ENCODE measurements at regions not wholly inside any gene's neighbourhood (a gene's known extent, or its start where the extent isn't known, plus 50 kb on each side); places are given as distances from the start of the nearest gene placed in this dataset.

DNA sequence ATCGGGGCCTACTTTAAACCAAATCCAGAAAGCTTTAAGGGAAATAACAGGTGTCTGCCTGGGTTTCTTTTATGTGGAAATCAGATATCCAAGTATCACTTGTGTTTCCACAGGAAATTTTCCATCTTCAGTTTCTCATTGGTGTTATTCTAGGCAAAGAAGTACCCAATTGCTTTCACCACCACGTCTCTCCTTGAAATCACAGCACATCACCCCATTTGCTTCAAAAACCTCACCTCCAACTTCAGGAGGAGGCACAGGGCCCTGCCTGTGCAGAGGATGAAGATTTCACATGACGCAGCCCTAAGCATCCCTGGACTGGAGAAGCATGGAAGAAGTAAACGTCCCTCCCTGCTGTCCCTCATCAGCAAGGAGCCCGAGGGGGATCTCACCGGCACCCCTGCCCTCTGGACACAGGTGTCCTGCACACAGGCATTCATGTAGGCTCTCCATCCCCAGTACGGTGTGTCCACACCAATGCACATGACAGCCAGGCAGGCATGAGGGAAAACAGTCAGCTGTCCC lies 182.3 kb downstream of the TBXT start:
- no peak overlapping the region for H3K9ac ChIP-seq (ENCODE audit: insufficient read depth, low read depth, low read length)
- H3K79me2 ChIP-seq (ENCODE audit: insufficient read depth, low read length), result no peaks in the 10 kb centered on the region
- H3K4me3 ChIP-seq (replicated peaks in 1 of 3; ENCODE audit: insufficient read depth in 1 of 3, low read depth in 2 of 3, low read length in 3 of 3), result no peak overlapping the region
- H4K20me1 ChIP-seq (ENCODE audit: insufficient read depth, low read length), result no peaks in the 10 kb centered on the region
- CTCF ChIA-PET (ENCODE audit: low intra/inter-chr PET ratio, low total read pairs), result no interaction called here
- no peak for FAIRE-seq
- H3K27ac ChIP-seq (ENCODE audit: extremely low read length, insufficient read depth, low read length), result no peak overlapping the region
- POLR2A ChIA-PET, result no interaction called here
- peaks cover 6 to 53% of the 10 kb centered on the region in 2 experiments for H3K27me3 ChIP-seq (ENCODE audit: control insufficient read depth in 1 of 2, insufficient read depth in 2 of 2, low read length in 2 of 2)
- no peaks in the 10 kb centered on the region for H3K36me3 ChIP-seq (replicated peaks in 1 of 2; ENCODE audit: control insufficient read depth in 1 of 2, insufficient read depth in 2 of 2, low read length in 2 of 2)
- WGBS (ENCODE audit: low lambda C conversion rate), result 5% methylated on average over 7 of the region's 7 CpGs
- ATAC-seq, result no peak
- H3K4me2 ChIP-seq (ENCODE audit: low read depth, low read length), result no peak overlapping the region
- TF ChIP-seq AGO2 (optimal IDR thresholded peaks at IDR 0.05; ENCODE audit: low read depth, low read length) (no peak), ZMYM3 (CRISPR knock-in tag; IDR thresholded peaks at IDR 0.05) (no peak), THAP7 (CRISPR knock-in tag; IDR thresholded peaks at IDR 0.05) (no peak), ZNF724P (CRISPR knock-in tag; IDR thresholded peaks at IDR 0.05; ENCODE audit: borderline replicate concordance) (no peak), ZNF605 (CRISPR knock-in tag; IDR thresholded peaks at IDR 0.05) (no peak), PCBP2 (optimal IDR thresholded peaks at IDR 0.05; ENCODE audit: low read depth, low read length, poor library complexity, severe bottlenecking) (no peak), RAD21 (CRISPR knock-in tag; IDR thresholded peaks at IDR 0.05) (no peak), ESRRA (CRISPR knock-in tag; IDR thresholded peaks at IDR 0.05; ENCODE audit: low read depth) (no peak), ETV6 (CRISPR knock-in tag; conservative IDR thresholded peaks at IDR 0.05) (no peak), CHCHD3 (CRISPR knock-in tag; IDR thresholded peaks at IDR 0.05) (no peak)
- intact Hi-C loops (cut with micrococcal nuclease; ENCODE audit: unreplicated experiment) (no loop called here), in situ Hi-C loops (cut with HindIII; ENCODE audit: extremely low pct_ligation_motif_present, low pct_unique_long_range_greater_than_20kb) (no loop called here)
- no peaks in the 10 kb centered on the region for H3K9me3 ChIP-seq (ENCODE audit: low read length)
- DNase-seq (ENCODE audit: low spot score), result no peak
- BruUV-seq (replicated peaks), result no TSS peak
- H3K4me1 ChIP-seq (ENCODE audit: insufficient read depth, low read length), result no peaks in the 10 kb centered on the region
- no peak overlapping the region for H2AFZ ChIP-seq (ENCODE audit: low read length)
